GM18868 (cell line): ENCODE measurements at regions not wholly inside any gene's neighbourhood (a gene's known extent, or its start where the extent isn't known, plus 50 kb on each side); places are given as distances from the start of the nearest gene placed in this dataset.
"Not testable (repeated sequence)": the region's sequence is repeated elsewhere in the genome, so short reads cannot be mapped to it uniquely, and the experiment has no call there.

ENCODE experiments used
- ATAC-seq: cut with Tn5 transposase; IDR thresholded peaks from one replicate; pipeline ENCODE4 v1.9.1; 2021; ENCODE audit warnings: mild to moderate bottlenecking, moderate library complexity; ENCODE audit not compliant: unreplicated experiment

GRCh38 chr10:83492004-83492403 is 647.3 kb upstream of the GHITM start:
- no peak for ATAC-seq

GRCh38 chr10:83512681-83513080 is 626.6 kb upstream of the GHITM start:
- ATAC-seq, result no peak

- no peak for ATAC-seq
Measured at GRCh38 chr10:83515001-83515400, 624.3 kb upstream of the GHITM start.

- ATAC-seq, result no peak
Measured at GRCh38 chr10:83516788-83517187, 622.5 kb upstream of the GHITM start.

GRCh38 chr10:83517456-83517855 is 621.9 kb upstream of the GHITM start:
- ATAC-seq, result no peak

- no peak for ATAC-seq
Measured at GRCh38 chr10:83518779-83519178, 620.5 kb upstream of the GHITM start.

GRCh38 chr10:83520386-83520785 is 618.9 kb upstream of the GHITM start:
- ATAC-seq, result not testable (repeated sequence)

GRCh38 chr10:83522456-83522855 is 616.9 kb upstream of the GHITM start:
- ATAC-seq, result no peak

GRCh38 chr10:83522881-83523386 is 616.4 kb upstream of the GHITM start:
- ATAC-seq, result no peak

GRCh38 chr10:83527934-83528333 is 611.4 kb upstream of the GHITM start:
- no peak for ATAC-seq

- no peak for ATAC-seq
Measured at GRCh38 chr10:83533290-83533689, 606.0 kb upstream of the GHITM start.

- ATAC-seq, result no peak
Measured at GRCh38 chr10:83536426-83536825, 602.9 kb upstream of the GHITM start.

- ATAC-seq, result no peak
Measured at GRCh38 chr10:83538047-83538446, 601.3 kb upstream of the GHITM start.

GRCh38 chr10:83539528-83540308 is 599.6 kb upstream of the GHITM start:
- ATAC-seq, result peak; percentile 65

GRCh38 chr10:83541046-83541445 is 598.3 kb upstream of the GHITM start:
- peak; percentile 18 for ATAC-seq

GRCh38 chr10:83542774-83543411 is 596.4 kb upstream of the GHITM start:
- ATAC-seq, result peak; percentile 39

GRCh38 chr10:83543691-83544462 is 595.4 kb upstream of the GHITM start:
- no peak for ATAC-seq

GRCh38 chr10:83545901-83546391 is 593.4 kb upstream of the GHITM start:
- peak; percentile 35 for ATAC-seq

- not testable (repeated sequence) for ATAC-seq
Measured at GRCh38 chr10:83551190-83551589, 588.1 kb upstream of the GHITM start.

- ATAC-seq, result no peak
Measured at GRCh38 chr10:83553366-83553765, 585.9 kb upstream of the GHITM start.

- ATAC-seq, result peak; percentile 73
Measured at GRCh38 chr10:83555264-83555663, 584.0 kb upstream of the GHITM start.
